Hematopoietic multipotent progenitor cell treated with erythropoietin and hydrocortisone succinate and interleukin-3 and kit ligand, for 15 days (in vitro differentiated cells): ENCODE measurements at regions not wholly inside any gene's neighbourhood (a gene's known extent, or its start where the extent isn't known, plus 50 kb on each side); places are given as distances from the start of the nearest gene placed in this dataset.

Experiments used
- DNase-seq: peaks from one replicate; pipeline ENCODE4 v3.0.0-alpha.2; 2015; ENCODE audit warnings: low spot score

- no peak for DNase-seq
Measured at GRCh38 chr12:67910360-67911274, 78.6 kb upstream of the IFNG-AS1 start.

GRCh38 chr12:67911275-67911600 lies 78.0 kb upstream of the IFNG-AS1 start:
- no peak for DNase-seq

GRCh38 chr12:67911789-67912188 lies 77.5 kb upstream of the IFNG-AS1 start:
- DNase-seq, result no peak

- no peak for DNase-seq
Measured at GRCh38 chr12:67915335-67915851, 73.9 kb upstream of the IFNG-AS1 start.

GRCh38 chr12:67916266-67916970 lies 72.8 kb upstream of the IFNG-AS1 start:
- DNase-seq, result no peak

GRCh38 chr12:67917811-67918210 lies 71.4 kb upstream of the IFNG-AS1 start:
- no peak for DNase-seq

- DNase-seq, result no peak
Measured at GRCh38 chr12:67918441-67918840, 70.8 kb upstream of the IFNG-AS1 start.

GRCh38 chr12:67919406-67919805 lies 69.8 kb upstream of the IFNG-AS1 start:
- no peak for DNase-seq

- DNase-seq, result no peak
Measured at GRCh38 chr12:67920413-67920812, 68.8 kb upstream of the IFNG-AS1 start.

GRCh38 chr12:67921286-67921685 lies 68.0 kb upstream of the IFNG-AS1 start:
- no peak for DNase-seq

- DNase-seq, result no peak
Measured at GRCh38 chr12:67922245-67922644, 67.0 kb upstream of the IFNG-AS1 start.

- no peak for DNase-seq
Measured at GRCh38 chr12:67925077-67925476, 64.2 kb upstream of the IFNG-AS1 start.

- DNase-seq, result no peak
Measured at GRCh38 chr12:67925552-67925951, 63.7 kb upstream of the IFNG-AS1 start.

- DNase-seq, result no peak
Measured at GRCh38 chr12:67926063-67926462, 63.2 kb upstream of the IFNG-AS1 start.

GRCh38 chr12:67927324-67927723 lies 61.9 kb upstream of the IFNG-AS1 start:
- DNase-seq, result no peak

GRCh38 chr12:67927815-67928214 lies 61.4 kb upstream of the IFNG-AS1 start:
- no peak for DNase-seq

GRCh38 chr12:67928621-67929383 lies 60.4 kb upstream of the IFNG-AS1 start:
- DNase-seq, result no peak

- no peak for DNase-seq
Measured at GRCh38 chr12:67929384-67929772, 59.9 kb upstream of the IFNG-AS1 start.

- DNase-seq, result no peak
Measured at GRCh38 chr12:67937822-67938221, 51.4 kb upstream of the IFNG-AS1 start.
